Chondrocyte (in vitro differentiated cells): ENCODE measurements at regions not wholly inside any gene's neighbourhood (a gene's known extent, or its start where the extent isn't known, plus 50 kb on each side); places are given as distances from the start of the nearest gene placed in this dataset.

Experiments used
- DNase-seq: peaks from one replicate; pipeline ENCODE4 v3.0.0; 2021; ENCODE audit warnings: mixed read lengths, low spot score
- H3K27ac Mint-ChIP-seq: one replicate; pipeline ENCODE4 v1.8.0; 2021; ENCODE audit warnings: mild to moderate bottlenecking, moderate library complexity, mixed read lengths; ENCODE audit not compliant: unreplicated experiment
- H3K27me3 Mint-ChIP-seq: 2 replicates; pipeline ENCODE4 v1.8.0; 2021; ENCODE audit warnings: low read depth, mixed read lengths
- H3K36me3 Mint-ChIP-seq: 2 replicates; pipeline ENCODE4 v1.8.0; 2021; ENCODE audit warnings: low read depth, mixed read lengths
- H3K4me1 Mint-ChIP-seq: 2 replicates; pipeline ENCODE4 v1.8.0; 2021; ENCODE audit warnings: low read depth, mild to moderate bottlenecking, mixed read lengths
- H3K4me3 Mint-ChIP-seq: one replicate; pipeline ENCODE4 v1.8.0; 2021; ENCODE audit warnings: mild to moderate bottlenecking, moderate library complexity, mixed read lengths; ENCODE audit not compliant: unreplicated experiment
- H3K9me3 Mint-ChIP-seq: 2 replicates; pipeline ENCODE4 v1.8.0; 2021; ENCODE audit warnings: low read depth, mixed read lengths
- TF ChIP-seq, protein P1 (sequence below): fragments of 200-600 bp; sonication (generic); IDR thresholded peaks from 2 replicates; pipeline ENCODE4 v1.5.0; 2021; ENCODE audit warnings: antibody characterized with exemption, mild to moderate bottlenecking, moderate library complexity

DNA sequence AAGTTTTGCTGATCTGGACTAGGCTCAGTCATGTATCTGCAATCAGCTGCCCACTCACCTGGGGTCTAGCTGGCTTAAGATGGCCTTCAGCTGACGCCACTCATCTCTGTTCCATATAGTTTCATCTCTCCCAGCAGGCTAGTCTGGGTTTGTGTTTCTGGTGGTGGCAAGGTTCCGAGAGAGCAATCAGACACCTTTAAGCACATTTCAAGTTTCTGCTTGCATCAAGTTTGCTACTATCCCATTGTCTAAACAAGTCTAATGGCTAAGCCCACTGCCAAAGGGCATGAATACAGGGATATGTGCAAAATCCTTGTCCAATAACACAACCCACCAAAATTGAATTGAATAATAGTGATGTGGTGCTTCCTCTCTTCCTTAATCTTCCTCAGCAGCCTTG is 251.7 kb downstream of the PIK3R1 start:
- H3K27ac Mint-ChIP-seq, result no peak overlapping the region
- no peaks in the 10 kb centered on the region for H3K36me3 Mint-ChIP-seq
- TF ChIP-seq, protein P1, sequence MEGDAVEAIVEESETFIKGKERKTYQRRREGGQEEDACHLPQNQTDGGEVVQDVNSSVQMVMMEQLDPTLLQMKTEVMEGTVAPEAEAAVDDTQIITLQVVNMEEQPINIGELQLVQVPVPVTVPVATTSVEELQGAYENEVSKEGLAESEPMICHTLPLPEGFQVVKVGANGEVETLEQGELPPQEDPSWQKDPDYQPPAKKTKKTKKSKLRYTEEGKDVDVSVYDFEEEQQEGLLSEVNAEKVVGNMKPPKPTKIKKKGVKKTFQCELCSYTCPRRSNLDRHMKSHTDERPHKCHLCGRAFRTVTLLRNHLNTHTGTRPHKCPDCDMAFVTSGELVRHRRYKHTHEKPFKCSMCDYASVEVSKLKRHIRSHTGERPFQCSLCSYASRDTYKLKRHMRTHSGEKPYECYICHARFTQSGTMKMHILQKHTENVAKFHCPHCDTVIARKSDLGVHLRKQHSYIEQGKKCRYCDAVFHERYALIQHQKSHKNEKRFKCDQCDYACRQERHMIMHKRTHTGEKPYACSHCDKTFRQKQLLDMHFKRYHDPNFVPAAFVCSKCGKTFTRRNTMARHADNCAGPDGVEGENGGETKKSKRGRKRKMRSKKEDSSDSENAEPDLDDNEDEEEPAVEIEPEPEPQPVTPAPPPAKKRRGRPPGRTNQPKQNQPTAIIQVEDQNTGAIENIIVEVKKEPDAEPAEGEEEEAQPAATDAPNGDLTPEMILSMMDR, result no peak
- no peak for DNase-seq
- H3K4me1 Mint-ChIP-seq, result no peaks in the 10 kb centered on the region
- no peak overlapping the region for H3K4me3 Mint-ChIP-seq
- H3K27me3 Mint-ChIP-seq, result no peaks in the 10 kb centered on the region
- no peaks in the 10 kb centered on the region for H3K9me3 Mint-ChIP-seq

DNA sequence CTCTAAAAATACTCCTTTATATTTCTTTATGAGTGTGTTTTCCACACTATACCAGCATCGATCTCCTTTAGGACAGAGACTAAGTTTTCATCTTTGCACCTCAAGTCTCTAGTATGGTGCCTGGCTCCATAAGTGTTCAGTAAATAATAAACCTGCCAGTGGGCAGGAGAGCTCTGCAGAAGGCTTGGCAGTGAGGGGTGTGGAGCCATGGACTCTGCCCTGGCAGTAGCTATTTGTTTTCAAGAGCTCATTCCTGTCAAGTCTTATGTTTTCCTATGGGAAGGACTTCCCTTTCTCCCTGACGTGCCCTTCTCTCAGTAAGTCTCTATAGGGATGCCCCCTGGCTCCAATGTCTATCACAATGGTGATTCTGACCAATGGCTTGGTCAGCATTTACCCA is 252.2 kb downstream of the PIK3R1 start:
- no peaks in the 10 kb centered on the region for H3K4me1 Mint-ChIP-seq
- H3K9me3 Mint-ChIP-seq, result no peaks in the 10 kb centered on the region
- no peaks in the 10 kb centered on the region for H3K36me3 Mint-ChIP-seq
- TF ChIP-seq, protein P1, result no peak
- no peaks in the 10 kb centered on the region for H3K27me3 Mint-ChIP-seq
- no peak overlapping the region for H3K27ac Mint-ChIP-seq
- no peak overlapping the region for H3K4me3 Mint-ChIP-seq
- no peak for DNase-seq

DNA sequence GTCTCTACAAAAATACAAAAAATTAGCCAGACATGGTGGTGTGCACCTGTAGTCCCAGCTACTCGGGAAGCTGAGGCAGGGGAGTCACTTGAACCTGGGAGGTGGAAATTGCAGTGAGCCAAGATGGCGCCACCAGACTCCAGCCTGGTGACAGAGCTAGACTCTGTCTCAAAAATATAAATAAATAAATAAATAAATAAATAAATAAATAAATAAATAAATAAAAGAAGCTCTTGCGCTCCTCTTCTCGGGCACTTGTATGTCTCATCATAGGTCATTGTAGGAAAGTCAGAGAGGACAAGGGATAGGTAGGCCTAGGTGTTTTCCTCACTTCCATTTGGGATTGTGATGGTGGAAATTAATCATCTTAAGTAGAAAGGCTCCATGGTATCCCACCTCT is 252.8 kb downstream of the PIK3R1 start:
- Mint-ChIP-seq H3K4me3 (no peak overlapping the region), H3K27me3 (no peaks in the 10 kb centered on the region), H3K36me3 (no peaks in the 10 kb centered on the region), H3K27ac (no peak overlapping the region), H3K4me1 (no peaks in the 10 kb centered on the region), H3K9me3 (no peaks in the 10 kb centered on the region)
- TF ChIP-seq, protein P1, result no peak
- no peak for DNase-seq

DNA sequence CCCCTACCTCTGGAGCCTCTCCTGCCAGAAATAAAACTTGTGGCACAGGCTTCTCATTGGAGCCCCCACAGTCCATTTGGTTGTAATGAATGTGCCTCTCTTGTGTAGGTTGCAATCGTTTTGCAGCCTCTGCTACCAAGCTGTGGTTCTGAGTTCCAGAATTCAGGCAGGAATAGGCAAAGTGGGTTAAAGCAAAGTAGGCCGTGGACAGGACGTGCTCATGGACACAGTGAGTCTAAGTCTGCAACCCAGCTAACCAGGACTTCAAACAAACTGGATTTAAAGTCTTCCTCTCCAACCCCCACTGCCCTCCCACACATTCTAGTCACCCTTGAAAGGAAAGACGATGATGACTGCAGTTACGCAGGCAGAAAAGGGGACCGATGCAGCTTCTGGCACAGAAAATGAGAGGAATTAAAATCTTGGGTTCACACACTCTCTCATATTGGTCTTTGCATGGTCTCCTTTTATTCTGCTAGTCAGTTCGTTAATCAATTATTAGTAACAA is 260.0 kb downstream of the PIK3R1 start:
- peaks cover 25% of the 10 kb centered on the region for H3K4me1 Mint-ChIP-seq
- TF ChIP-seq, protein P1, result no peak
- no peaks in the 10 kb centered on the region for H3K9me3 Mint-ChIP-seq

DNA sequence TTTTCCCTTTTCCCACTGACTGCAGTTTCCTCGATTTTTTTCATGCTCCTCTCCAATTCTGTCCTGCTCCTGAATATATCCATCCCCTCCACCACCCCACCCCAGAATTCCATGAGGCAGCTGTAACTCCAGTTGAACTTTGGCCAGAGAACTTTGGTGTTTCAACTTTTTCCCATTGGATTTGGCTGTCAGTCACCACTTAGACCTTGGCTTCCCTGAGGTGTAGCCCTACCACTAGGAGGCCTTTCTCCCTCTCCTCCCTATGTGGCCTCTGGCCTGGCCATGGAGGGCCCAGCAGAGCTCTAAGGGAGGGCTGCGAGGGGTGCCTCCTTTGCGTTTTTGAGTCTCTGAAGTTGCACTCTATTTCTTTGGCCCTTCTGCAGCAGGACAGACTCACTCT is 261.3 kb downstream of the PIK3R1 start:
- Mint-ChIP-seq H3K27me3 (no peaks in the 10 kb centered on the region), H3K4me3 (no peak overlapping the region), H3K9me3 (no peaks in the 10 kb centered on the region), H3K36me3 (no peaks in the 10 kb centered on the region), H3K4me1 (peaks cover 25% of the 10 kb centered on the region), H3K27ac (no peak overlapping the region)
- DNase-seq, result no peak
- TF ChIP-seq, protein P1, result peak; percentile 13

More for the DNA sequence above, 260.0 kb downstream of the PIK3R1 start:
- Mint-ChIP-seq H3K27ac (no peak overlapping the region), H3K27me3 (no peaks in the 10 kb centered on the region), H3K4me3 (no peak overlapping the region), H3K36me3 (no peaks in the 10 kb centered on the region)
- no peak for DNase-seq
